ENCODE measurements at regions not wholly inside any gene's neighbourhood (a gene's known extent, or its start where the extent isn't known, plus 50 kb on each side); places are given as distances from the start of the nearest gene placed in this dataset.
A peak's percentile ranks its signal among the peaks of the same experiment; 100 is the strongest.

DNA sequence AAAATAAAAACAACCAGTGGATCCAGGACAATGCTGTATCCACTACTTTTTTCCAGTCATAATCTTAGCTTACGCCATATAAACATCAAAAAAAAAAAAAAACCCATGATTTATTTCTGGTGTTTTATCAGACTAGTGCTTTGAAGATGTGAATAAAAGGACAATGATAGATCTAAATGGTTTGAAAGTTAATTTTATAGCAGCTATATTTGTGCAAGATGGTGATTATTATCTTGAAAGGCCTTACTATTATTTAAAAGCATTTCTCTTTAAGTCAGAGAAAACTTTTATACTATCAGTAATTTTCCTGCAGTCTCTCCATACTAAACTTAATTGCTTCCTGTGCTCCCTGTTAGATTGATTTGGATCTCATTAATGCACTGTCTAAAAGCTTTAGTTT, 670.3 kb downstream of the TBL1XR1 start:
- no peak for DNase-seq
- Mint-ChIP-seq H3K9me3 (peaks cover 4% of the 10 kb centered on the region; the same call in 1 of the 2 replicates), H3K4me1 (ENCODE audit: low read depth) (peaks cover 23% of the 10 kb centered on the region; the same call in 1 of the 2 replicates), H3K4me3 (no peak overlapping the region), H3K27me3 (ENCODE audit: insufficient read depth) (no peaks in the 10 kb centered on the region), H3K36me3 (ENCODE audit: low read depth) (no peaks in the 10 kb centered on the region), H3K27ac (no peak overlapping the region)
- TF ChIP-seq, protein P1, sequence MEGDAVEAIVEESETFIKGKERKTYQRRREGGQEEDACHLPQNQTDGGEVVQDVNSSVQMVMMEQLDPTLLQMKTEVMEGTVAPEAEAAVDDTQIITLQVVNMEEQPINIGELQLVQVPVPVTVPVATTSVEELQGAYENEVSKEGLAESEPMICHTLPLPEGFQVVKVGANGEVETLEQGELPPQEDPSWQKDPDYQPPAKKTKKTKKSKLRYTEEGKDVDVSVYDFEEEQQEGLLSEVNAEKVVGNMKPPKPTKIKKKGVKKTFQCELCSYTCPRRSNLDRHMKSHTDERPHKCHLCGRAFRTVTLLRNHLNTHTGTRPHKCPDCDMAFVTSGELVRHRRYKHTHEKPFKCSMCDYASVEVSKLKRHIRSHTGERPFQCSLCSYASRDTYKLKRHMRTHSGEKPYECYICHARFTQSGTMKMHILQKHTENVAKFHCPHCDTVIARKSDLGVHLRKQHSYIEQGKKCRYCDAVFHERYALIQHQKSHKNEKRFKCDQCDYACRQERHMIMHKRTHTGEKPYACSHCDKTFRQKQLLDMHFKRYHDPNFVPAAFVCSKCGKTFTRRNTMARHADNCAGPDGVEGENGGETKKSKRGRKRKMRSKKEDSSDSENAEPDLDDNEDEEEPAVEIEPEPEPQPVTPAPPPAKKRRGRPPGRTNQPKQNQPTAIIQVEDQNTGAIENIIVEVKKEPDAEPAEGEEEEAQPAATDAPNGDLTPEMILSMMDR (IDR thresholded peaks at IDR 0.05) = no peak

DNA sequence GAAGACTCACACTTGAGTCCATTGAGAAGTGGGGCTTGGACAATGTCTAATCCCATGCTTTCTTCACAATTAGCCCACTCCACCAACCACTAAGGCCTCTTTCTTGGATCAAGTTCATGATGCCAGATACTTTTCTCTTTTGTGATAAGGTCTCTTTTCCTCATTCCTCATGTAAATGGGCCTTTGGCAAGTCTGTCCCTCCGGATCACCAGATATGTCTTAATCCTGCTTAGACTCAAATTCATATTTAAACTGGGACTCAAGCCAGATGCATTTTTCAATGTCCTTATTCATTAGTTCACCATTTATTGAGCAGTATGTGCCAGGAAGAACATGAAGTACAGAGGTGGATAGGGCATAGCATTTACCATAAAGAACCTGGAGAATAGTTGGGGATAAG, 671.1 kb downstream of the TBL1XR1 start:
- H3K27me3 Mint-ChIP-seq (ENCODE audit: insufficient read depth) = no peaks in the 10 kb centered on the region
- H3K36me3 Mint-ChIP-seq (ENCODE audit: low read depth) = no peaks in the 10 kb centered on the region
- H3K27ac Mint-ChIP-seq = no peak overlapping the region
- TF ChIP-seq, protein P1 (IDR thresholded peaks at IDR 0.05) = no peak
- H3K9me3 Mint-ChIP-seq = peaks cover 4% of the 10 kb centered on the region; the same call in 1 of the 2 replicates
- no peak for DNase-seq
- H3K4me3 Mint-ChIP-seq = no peak overlapping the region
- H3K4me1 Mint-ChIP-seq (ENCODE audit: low read depth) = peaks cover 30% of the 10 kb centered on the region; the same call in 1 of the 2 replicates

DNA sequence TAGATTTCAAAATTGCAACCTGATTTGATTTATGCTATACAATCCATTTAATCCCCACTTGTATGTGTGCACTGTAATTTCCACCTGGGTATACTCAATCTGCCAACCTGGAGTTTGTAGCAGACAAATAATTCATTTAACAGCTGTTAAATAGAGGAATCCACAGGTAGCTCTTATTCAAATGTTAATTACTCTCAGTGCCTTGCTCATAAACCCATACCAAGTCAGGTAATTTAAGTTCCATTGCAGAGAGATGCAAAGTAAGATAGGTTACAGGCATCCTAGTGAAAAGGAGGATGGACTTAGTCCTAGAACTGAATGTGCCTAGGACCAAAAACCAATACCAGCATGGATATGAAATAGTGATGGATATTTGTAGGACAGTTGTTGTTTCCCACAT, 674.2 kb downstream of the TBL1XR1 start:
- Mint-ChIP-seq H3K9me3 (no peaks in the 10 kb centered on the region), H3K27ac (no peak overlapping the region), H3K36me3 (ENCODE audit: low read depth) (no peaks in the 10 kb centered on the region; the same call in 1 of the 2 replicates), H3K27me3 (ENCODE audit: insufficient read depth) (no peaks in the 10 kb centered on the region), H3K4me3 (no peak overlapping the region), H3K4me1 (ENCODE audit: low read depth) (peaks cover 38% of the 10 kb centered on the region; the same call in 1 of the 2 replicates)
- DNase-seq = no peak
- TF ChIP-seq, protein P1 (IDR thresholded peaks at IDR 0.05) = no peak

DNA sequence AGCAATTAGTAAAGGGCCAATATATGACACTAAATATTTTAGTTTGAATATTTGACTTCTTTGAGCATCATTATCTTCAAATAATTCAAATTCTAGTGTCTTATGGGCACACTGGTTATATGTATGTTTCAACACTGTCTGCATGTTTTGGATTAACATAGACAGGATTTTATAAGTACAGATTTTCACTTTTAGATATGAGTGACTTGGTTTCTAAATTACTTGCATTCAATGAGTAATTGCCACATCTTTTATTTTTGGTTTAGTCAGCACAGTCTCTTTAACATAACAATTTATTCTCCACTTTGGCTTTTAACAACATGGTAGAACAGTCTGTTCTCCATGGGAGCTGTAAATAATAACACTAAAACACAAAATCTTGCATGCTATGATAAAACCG, 674.8 kb downstream of the TBL1XR1 start:
- Mint-ChIP-seq H3K4me1 (ENCODE audit: low read depth) (peaks cover 38% of the 10 kb centered on the region; the same call in 1 of the 2 replicates), H3K9me3 (no peaks in the 10 kb centered on the region), H3K36me3 (ENCODE audit: low read depth) (no peaks in the 10 kb centered on the region; the same call in 1 of the 2 replicates), H3K27ac (peak overlapping the region; percentile 14; the same call in 1 of the 2 replicates), H3K27me3 (ENCODE audit: insufficient read depth) (no peaks in the 10 kb centered on the region), H3K4me3 (0 out of 2 replicates have a peak overlapping the region, but pooled peaks have one; percentile 42)
- DNase-seq = no peak
- TF ChIP-seq, protein P1 (IDR thresholded peaks at IDR 0.05) = no peak

DNA sequence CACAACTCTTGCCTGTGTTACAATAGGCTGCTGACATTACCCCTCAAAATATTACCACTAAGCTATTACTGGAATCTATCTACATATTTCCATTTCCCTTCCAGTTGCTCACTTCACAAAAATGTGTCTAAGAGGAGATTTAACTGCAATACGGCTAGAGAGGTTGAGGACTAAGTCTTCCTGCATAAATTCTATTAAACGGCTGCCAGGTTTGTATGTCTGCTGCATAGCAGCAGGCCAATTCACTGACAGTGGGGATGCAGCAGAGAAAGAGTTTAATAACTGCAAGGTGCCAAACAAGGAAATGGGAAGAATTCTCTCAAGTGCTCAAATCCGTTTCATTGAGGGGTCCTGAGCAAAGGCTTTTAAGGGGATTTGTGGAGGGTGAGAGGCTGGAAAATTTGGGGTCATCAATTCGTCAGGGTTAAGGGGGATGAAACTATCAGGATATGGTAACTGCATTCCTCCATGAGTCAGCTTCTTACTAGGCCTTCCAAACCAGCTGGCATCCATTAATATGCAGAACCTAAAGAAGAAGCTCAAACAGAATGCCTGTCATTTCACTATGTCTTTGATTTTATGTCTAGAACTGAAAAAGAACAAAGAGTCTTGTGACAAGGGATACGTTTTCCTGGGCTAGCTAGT, 675.6 kb downstream of the TBL1XR1 start:
- Mint-ChIP-seq H3K4me1 (ENCODE audit: low read depth) (peaks cover 38% of the 10 kb centered on the region; the same call in 1 of the 2 replicates), H3K27me3 (ENCODE audit: insufficient read depth) (no peaks in the 10 kb centered on the region), H3K27ac (peak overlapping the region; percentile 79), H3K9me3 (no peaks in the 10 kb centered on the region; the same call in 1 of the 2 replicates), H3K36me3 (ENCODE audit: low read depth) (no peaks in the 10 kb centered on the region; the same call in 1 of the 2 replicates), H3K4me3 (peak overlapping the region; percentile 42; the same call in 1 of the 2 replicates)
- peak; percentile 26 for DNase-seq
- TF ChIP-seq, protein P1 (IDR thresholded peaks at IDR 0.05) = no peak
